ENCODE measurements at regions not wholly inside any gene's neighbourhood (a gene's known extent, or its start where the extent isn't known, plus 50 kb on each side); places are given as distances from the start of the nearest gene placed in this dataset.
"Not testable (repeated sequence)": the region's sequence is repeated elsewhere in the genome, so short reads cannot be mapped to it uniquely, and the experiment has no call there.

DNA sequence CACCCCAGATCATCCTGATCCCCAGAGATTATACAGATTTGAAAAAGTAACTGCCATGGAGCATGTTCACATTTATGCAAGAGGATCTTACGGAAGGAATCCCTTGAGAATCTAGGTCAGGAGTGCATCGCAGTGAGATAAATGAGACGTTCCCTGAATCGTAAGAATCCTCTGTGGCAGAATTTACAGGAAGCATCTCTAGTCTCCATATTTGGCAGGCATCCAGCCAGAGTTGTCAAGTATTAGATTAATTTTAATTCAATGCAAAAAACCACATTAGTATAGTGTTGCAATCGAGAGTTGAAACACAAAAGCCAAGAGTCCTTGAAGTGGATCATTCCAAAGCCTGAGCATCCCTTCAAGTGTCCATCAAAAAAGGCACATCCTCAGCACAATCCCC lies 100.8 kb downstream of the RRAGC start:
- in situ Hi-C loops (cut with HindIII; ENCODE audit: low sequenced_read_pairs) = no loop called here

DNA sequence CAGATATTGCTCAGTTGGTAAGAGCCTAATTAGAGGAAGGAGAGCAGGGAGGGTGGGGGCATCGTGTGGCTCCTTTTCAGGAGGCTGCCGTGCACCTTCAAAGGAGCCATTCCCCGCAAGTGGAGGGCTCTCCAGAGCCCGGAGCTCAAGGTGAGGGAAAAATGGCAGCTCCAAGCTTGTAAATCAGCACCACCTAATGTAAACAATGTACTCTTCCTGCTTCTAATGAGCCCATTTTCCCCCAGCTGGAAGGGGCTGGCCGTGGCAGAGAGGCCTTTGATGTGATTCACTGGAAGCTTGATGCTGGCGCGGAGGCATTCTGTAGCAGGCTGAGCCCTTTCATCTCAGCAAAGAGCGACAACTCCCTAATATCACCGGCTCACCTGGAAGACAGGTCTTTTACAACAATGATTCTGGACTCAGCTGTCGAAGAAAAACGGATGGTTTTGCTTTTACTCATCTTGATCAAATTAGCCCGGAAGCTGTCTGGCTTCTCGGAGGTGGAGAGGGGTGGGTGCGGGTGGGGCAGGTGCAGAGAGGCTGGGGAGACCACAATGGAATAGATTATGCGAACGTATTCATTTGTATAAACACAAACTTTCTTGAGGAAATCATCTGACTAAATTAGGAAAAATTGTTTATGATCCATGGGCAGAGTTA lies 112.5 kb downstream of the RRAGC start:
- in situ Hi-C loops (cut with HindIII; ENCODE audit: low sequenced_read_pairs) = no loop called here

DNA sequence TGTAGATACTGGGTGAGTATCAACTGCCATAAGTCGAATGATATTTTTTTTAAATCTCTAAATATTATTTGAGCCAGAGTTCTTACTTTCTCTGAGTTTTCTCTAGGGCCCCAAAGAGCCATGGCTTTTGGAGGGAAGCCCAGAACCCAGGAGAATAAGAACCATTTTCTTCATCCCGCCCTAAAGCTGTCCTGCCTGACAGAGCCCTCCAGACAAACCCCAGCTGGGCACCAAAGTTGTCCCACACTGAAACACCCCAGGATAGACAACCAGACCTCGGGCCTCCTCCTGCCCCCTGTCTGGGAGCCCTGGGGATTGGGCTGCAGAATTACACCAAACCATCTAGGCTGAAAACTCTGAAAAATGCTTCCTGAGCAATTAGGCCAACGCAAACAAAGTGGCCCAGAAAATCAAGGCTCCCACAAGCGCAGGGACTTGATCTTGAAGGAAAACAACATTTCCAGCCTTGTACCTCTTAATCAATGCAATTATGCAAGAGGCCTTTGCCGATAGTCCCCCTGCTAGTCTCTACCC lies 113.1 kb downstream of the RRAGC start:
- in situ Hi-C loops (cut with HindIII; ENCODE audit: low sequenced_read_pairs) = no loop called here

DNA sequence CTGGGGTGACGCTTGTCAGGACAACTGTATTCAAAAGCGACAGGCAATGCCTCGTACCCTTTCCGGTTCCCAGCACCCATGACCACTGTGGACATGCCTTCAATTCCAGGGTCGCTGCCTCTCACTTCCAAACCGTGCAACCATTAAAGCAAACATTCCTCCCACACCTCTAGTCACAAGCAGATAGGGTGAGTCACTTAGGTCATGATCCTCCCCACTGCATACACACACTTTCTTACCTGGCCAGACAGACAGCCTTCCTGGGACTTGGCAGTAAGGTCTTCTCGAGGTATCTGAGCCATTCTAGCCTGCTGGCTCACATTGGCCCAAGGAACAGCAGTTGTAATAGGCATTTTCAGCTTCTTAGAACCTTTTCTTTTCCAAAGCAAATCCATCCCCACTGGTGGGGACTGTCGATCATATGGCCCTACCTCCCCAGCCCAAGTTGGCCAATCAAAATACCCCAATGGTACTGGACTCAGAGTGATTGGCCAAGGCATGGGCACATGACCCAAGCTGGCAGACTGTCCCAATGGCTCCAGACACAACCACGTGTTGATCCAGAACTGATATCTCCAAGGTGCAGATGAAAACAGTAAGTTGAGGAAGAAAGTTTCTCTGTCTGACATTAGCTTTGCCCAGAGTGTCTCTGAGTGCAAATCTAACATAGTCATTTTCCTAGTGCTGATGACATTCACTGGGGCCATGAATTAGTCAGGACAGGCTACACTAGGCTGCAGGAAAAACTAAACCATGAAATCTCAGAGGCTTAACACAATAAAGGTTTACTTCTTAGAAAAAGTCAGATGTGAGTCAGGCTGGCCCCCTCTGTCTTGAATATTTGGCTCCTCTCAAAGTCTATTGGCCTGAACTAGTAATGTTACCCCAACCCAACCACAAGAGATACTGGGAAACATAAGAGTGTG lies 113.8 kb downstream of the RRAGC start:
- in situ Hi-C loops (cut with HindIII; ENCODE audit: low sequenced_read_pairs) = no loop called here

DNA sequence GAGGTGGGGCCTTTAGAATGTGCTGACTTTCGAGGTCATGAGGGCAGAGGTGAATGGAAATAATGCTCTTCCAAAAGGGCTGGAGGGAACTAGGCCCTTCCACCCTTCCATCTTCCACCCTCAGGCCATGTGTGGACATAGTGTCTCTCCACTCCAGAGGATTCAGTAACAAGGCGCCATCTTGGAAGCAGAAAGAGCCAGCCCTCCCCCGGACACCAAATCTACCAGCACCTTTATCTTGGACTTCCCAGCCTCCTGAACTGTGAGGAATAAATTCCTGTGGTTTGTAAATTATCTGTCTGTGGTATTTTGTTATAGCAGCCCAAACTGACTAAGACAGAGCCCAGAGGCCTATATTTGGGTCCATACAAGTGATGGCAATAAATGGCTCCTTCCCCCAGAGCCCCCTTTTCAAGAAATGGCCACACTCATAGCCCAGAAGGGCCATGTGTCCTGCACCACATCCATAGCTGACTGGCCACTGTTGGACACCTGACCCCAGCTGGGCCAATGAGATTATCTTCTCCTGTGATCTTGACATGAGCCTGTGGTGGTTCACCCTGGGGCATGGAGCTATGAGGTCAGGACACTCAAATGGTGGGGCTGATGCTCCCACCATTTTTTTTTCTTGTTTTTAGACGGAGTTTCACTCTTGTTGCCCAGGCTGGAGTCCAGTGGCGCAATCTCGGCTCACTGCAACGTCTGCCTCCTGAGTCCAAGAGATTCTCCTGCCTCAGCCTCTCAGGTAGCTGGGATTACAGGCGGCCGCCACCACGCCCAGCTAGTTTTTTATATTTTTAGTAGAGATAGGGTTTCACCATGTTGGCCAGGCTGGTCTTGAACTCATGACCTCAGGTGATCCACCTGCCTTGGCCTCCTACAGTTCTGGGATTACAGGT lies 114.9 kb downstream of the RRAGC start:
- in situ Hi-C loops (cut with HindIII; ENCODE audit: low sequenced_read_pairs) = no loop called here

DNA sequence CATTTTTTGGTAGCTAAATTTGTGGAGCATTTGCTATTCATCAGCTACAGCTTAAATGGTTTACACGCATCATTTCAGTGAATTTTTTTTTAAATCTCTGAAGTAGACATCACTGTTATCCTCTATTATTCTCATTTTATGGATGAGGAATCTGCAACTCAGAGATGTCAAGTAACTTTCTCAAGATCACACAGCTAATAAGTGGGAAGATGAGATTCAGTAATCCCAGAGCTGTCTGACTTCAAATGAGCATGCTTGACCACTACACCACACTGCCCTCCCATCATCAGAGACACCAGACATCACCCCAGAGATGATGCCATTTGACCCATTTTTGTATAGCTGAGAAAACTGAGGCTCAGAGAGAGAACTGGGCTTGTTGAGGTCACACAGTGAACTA lies 116.4 kb downstream of the RRAGC start:
- in situ Hi-C loops (cut with HindIII; ENCODE audit: low sequenced_read_pairs) = no loop called here

DNA sequence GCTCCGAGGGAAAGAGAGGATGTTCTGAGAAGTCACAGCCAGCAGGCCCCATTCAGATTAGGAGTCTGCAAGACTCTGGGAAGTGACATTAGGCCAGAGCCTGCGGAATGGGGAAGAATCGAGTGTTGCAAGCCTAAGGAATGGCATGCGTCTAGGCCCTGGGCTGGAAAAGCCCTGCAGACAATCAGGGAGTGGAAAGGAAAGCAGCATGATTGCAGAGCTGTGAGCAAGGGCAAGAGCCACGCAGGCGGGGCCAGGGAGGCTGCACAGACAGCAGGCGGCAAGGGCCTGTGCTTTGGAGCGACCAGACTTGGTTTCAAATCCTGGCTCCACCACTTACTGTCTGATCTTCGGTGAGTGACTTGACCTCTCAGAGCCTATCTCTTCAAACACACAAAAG lies 118.2 kb downstream of the RRAGC start:
- in situ Hi-C loops (cut with HindIII; ENCODE audit: low sequenced_read_pairs) = no loop called here

DNA sequence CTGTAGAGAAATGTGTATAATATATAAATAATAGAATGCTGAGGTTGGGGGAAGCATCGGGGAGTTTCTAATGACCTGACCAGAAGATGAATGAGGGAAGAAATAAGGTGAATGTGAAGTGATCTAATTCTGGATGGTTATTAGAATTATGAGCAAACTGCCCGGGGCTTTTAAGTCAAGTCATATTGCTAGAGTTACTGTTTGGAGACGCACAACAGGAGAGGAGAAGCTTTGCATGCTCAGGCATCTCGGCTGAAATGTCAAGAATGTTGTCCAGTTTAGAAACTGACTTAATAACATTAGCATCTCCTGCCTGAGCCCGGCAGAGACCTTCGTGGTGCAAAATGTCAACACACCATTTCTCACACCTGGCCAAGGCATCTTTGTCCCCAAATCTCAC lies 119.1 kb downstream of the RRAGC start:
- in situ Hi-C loops (cut with HindIII; ENCODE audit: low sequenced_read_pairs) = no loop called here

DNA sequence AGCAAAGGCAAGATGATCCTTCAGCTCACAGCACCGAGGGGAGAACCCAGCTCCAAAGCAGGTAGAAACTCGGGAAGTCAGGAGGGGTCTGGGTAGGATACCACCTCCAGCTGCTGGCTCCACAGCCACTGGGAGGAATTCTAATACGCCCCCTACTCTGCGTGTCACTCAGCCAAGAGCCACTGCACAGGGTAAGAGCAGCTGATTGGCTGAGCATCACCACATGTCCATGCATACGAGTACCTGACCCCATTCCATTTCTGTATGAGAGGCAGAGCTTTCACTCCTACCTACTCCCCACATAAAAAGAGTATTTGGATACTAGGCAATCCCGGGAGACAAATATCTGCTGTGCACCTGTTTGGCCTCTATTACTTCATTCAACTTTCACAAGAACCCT lies 121.4 kb downstream of the RRAGC start:
- in situ Hi-C loops (cut with HindIII; ENCODE audit: low sequenced_read_pairs) = no loop called here

DNA sequence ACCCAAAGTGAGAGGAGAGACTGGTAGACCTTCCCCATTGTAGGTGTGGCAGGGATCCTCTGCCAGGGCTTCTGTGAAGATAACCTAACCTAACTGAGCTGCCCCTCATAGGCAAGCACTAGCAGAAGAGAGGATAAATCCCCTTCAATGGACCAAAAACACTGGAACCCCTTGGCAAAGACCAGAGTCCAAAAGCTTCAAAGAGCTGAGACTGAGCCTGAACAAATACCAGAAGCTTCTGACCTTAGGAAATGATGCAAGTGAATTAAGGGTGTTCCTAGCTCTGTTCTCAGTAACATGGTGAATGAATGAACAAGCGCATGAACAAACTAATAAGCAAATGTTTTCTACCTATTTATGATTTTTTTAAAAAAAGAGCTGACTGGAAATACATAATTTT lies 123.2 kb downstream of the RRAGC start:
- in situ Hi-C loops (cut with HindIII; ENCODE audit: low sequenced_read_pairs) = no loop called here

DNA sequence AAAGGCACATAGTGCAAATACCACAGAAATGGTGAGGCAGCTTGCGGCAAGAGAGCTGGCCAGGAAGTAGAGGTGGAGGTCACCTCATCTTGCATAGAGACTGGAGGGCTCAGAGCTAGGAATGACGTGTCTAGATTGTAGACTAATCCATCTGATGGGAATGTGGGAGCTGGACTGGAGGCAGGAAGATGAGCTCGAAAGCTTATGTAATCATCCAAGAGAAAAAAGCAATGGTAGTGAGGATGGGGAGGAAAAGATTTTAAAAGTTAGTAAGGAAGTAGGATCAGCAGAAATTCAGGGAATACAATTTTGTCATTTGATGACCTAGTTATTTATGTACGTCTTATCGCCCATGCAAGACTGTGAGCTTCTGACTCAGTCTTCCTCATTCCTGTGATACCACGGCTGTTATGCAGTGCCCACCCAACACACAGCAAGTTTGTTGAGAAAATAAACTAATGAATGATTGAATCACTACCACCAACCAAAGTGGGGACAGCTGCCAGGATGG lies 123.9 kb downstream of the RRAGC start:
- in situ Hi-C loops (cut with HindIII; ENCODE audit: low sequenced_read_pairs) = no loop called here

DNA sequence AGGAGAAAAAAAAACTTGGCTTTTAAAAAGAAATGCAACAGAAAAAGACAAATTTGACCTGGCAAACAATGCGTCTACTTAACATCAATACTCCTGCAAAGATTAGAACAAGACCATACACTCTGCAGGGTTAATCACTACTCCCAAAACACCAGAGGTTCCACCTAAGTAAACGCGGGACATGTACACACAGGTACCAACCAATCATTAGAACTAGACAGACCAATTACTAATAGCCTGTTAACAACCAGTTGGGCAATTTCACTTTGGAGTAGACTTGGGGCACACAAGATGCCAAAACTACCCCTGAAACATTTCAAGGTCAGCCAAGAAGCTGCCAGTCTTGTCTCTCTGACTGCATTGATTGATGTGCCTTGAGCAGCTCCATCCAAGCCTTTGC lies 125.8 kb downstream of the RRAGC start:
- in situ Hi-C loops (cut with HindIII; ENCODE audit: low sequenced_read_pairs) = no loop called here

DNA sequence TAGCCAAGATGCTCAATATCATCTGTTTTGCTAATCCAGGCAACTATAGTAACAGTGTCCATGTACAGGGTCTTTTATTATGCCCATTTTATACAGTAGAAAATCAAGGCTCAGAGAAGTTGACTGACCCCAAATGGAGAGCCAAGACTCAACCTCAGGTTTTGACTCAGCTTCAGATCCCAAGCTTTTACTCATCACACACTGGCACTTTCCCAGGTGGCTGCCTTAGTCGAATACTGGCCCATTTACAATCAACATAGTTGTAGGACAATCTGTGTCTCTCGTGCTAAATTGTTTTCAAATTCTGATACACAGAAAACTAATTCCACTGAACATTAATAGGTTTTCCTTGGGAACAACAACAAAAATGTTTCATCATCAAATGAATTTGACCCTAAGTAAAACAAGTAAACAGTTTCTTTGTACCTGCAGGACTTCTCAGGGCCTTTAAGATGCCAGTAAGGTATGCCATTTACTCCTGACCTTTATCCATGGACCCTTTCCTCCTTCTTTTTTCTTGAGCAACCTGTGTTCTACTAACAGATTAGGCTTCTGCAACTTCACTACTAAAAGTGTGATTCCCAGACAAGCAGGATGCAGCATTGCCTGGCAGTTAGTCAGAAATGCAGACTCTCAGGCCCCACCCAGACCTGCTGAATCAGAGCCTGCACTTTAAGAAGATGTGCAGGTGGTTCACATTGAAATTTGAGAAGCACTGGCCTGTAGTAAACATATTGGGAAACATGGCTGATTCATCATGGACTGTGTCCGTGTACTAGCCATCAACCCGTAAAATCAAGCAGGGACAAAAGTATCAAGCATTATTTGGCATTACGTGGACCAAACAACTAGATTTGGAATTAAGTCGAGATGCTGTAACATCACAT lies 128.8 kb downstream of the RRAGC start:
- in situ Hi-C loops (cut with HindIII; ENCODE audit: low sequenced_read_pairs) = no loop called here

DNA sequence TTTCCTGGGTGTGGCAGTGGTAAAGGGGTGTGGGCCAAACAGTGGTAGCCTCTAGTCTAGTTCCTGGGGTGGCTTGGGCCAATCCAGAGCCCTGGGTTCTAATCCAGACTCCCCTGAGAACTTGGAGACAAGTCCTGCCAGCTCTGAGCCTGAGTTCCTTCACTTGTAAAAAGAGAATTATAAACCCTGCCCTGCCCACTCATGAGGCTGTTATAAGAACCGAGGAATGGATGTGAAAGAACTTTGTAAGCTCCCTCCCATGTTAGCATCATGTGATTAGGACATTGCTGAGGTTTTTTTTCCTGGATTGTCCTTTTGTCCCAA lies 131.0 kb downstream of the RRAGC start:
- in situ Hi-C loops (cut with HindIII; ENCODE audit: low sequenced_read_pairs) = no loop called here

DNA sequence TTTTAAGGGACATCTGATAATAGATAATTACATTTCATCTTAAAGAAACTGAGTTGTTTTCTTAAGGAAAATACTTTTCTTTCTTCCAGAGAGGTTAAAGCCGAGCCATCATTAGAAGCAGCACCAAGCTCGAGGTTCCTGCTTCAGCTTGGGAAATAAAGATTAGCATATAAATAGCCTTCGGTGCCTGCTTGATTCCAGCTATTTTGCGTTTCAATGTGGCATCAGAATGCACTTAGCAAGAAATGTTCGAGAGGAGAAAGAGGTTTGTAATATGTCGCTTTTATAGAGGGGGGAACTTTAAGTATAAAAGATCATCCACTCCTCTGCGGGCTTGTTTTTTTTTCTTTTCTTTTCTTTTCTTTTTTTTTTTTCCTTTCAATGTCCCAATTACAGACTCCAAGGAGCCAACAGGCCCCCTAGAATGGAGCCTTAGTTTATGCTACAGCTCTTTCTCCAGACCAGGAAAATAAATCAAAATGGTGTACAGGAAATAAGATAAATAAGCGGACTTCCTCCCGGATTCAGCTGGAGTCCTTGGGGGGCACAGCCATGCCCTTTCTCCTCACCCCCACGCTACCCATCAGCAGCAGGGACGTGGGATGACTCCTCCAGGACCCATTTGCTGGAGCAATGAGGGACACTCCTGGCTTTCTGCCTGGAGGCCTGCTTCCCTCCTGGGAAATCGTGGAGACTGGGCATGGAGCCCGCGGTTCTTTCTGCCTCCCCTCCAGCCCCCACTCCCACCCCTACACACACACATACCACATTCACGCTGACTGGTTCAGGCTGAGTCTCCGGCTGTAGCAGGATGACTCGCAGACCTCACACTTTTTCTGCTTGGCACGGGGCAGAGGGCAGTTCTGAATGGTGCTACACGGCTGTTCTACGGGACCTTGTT lies 131.6 kb downstream of the RRAGC start:
- in situ Hi-C loops (cut with HindIII; ENCODE audit: low sequenced_read_pairs) = no loop called here

DNA sequence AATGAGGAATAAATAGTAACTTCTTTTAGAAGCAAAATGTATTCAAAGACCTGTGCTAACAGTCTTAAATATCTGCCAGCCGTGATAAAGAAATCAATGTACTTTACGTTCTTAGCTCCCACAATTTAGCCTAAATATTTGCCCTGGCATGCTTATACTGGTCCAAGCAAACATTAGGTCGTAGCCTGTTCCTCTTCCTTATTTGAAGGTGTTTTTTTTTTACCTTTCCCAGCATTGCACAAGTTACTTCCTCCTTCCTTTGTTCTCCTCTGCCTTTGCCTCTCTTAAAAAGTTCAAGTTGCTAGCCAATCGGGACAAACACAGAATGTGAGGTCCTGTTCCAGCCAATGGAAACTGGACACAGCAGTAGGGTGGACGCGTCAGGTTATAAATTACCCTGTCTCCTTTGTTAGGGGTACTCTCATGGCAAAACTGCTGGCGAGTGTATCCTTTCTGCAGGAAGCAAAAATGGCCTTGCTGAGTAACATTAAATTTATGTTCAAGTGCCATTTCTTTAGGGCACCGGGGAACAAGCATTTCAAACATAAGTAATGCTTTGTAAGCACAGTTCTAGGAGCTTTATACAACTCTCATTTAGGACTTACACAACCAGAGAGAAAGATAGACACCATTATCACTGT lies 134.1 kb downstream of the RRAGC start:
- in situ Hi-C loops (cut with HindIII; ENCODE audit: low sequenced_read_pairs) = not testable (repeated sequence)

DNA sequence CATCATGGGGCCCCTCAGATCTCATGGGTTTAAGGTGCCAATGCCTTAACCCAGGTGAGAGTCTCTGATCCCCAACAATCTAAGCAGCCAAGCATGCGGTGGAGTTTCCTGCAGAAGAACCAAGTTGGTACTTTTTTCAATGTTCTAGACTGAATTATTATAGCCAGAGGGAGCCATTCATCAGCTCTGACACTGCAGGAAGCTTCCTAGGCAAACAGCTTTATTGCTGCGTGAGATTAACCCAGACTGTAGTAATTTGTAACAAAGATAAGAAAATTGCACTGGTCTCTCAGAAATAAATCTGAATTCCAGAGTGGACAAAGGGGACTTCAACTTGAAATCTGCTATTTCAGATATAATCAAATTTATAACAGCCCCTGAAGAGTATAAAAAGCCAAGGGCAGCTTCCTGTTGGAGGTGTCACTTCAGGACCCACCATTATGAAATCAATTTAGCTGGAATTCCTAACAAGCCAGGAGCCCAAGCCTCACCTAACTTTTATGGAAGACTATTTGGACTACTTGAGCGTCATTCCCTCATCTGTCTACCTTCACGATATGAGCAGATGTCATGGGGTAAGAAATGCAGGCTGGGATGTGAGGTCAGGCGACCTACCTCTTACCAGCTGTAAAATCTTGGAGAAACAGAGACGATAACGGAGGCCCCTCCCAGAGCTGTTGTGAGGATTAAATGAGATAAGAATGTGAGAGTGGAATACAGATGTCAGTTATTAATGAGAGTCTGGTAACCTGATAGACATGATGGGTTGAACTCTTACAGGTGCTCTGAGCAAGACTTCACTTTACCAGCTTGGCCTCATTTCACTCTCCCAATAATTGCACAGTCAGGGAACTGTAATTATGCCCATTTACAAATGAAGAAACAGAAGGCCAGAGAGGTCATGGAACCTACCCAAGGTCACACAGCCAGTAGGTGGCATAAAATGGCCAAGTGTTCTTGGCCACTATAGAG lies 135.1 kb downstream of the RRAGC start:
- in situ Hi-C loops (cut with HindIII; ENCODE audit: low sequenced_read_pairs) = no loop called here

All from DLD1 (cell line).